IgD-negative memory B cell (primary cell): ENCODE measurements at regions not wholly inside any gene's neighbourhood (a gene's known extent, or its start where the extent isn't known, plus 50 kb on each side); places are given as distances from the start of the nearest gene placed in this dataset.

Experiments
- H3K27ac Mint-ChIP-seq, 3 donors: one replicate each; pipeline ENCODE4 v1.8.0; 2020 to 2022; ENCODE audit warnings: mild to moderate bottlenecking in 3 of 3, mixed read lengths in 3 of 3, moderate library complexity in 1 of 3
- H3K27me3 Mint-ChIP-seq: one replicate; pipeline ENCODE4 v1.8.0; 2021; ENCODE audit warnings: mixed read lengths
- H3K36me3 Mint-ChIP-seq: one replicate; pipeline ENCODE4 v1.8.0; 2020; ENCODE audit warnings: mild to moderate bottlenecking, mixed read lengths
- H3K4me1 Mint-ChIP-seq, 3 donors: one replicate each; pipeline ENCODE4 v1.8.0; 2020 to 2022; ENCODE audit warnings: mixed read lengths in 3 of 3, mild to moderate bottlenecking in 1 of 3
- H3K4me3 Mint-ChIP-seq, 4 donors: one replicate each; pipeline ENCODE4 v1.8.0; 2020 to 2022; ENCODE audit warnings: mild to moderate bottlenecking in 4 of 4, mixed read lengths in 4 of 4, moderate library complexity in 3 of 4
- H3K9me3 Mint-ChIP-seq, 3 donors: one replicate each; pipeline ENCODE4 v1.8.0; 2020 to 2021; ENCODE audit warnings: mixed read lengths in 3 of 3, mild to moderate bottlenecking in 1 of 3

DNA sequence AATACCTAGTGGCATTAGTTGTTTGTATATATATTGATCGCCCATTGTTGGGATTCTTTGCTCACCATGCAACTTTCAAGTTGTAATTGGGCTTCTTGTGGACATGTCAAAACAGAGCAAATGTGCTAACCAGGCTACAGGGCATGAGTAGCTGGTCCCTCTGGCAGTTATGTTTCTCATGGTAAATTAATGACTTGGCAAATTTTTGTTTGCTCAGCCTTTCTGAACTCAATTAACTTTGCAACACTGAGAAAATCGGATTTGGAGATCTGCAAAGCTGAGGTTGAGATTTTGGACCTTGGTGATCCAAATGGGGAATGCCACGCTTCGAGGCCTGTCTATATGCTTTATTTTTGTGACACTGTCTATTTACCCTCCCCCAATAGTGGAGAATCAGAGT lies 138.5 kb upstream of the PIRT start:
- Mint-ChIP-seq H3K27ac (no peak overlapping the region), H3K27me3 (no peaks in the 10 kb centered on the region), H3K36me3 (peaks cover 3% of the 10 kb centered on the region), H3K4me1 (peaks cover 0 to 3% (median 0%) of the 10 kb centered on the region in 3 donors), H3K9me3 (peaks cover 0 to 12% (median 2%) of the 10 kb centered on the region in 3 donors), H3K4me3 (no peak overlapping the region)

DNA sequence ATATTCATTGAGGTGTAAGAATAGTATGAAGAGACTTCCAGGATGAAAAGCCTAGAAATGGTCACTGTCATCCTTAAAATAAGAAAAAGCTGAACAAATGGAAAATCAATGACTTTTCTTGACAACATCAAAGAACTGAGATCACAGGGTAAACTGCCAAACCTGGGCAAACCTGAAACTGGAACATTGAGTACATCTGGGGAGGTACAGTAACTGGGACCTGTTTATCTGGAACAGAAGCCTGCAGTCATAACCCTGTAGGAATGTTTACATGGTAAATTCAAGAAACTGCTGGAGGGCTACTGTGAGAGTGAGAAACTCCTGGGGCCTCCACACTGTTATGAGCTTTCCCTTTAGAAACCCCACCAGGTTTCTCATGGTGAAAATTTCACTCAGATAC lies 130.1 kb upstream of the PIRT start:
- Mint-ChIP-seq H3K36me3 (peaks cover 2% of the 10 kb centered on the region), H3K27ac (no peak overlapping the region), H3K27me3 (no peaks in the 10 kb centered on the region), H3K9me3 (peaks cover 3 to 8% (median 4%) of the 10 kb centered on the region in 3 donors), H3K4me3 (no peak overlapping the region), H3K4me1 (no peaks in the 10 kb centered on the region)

DNA sequence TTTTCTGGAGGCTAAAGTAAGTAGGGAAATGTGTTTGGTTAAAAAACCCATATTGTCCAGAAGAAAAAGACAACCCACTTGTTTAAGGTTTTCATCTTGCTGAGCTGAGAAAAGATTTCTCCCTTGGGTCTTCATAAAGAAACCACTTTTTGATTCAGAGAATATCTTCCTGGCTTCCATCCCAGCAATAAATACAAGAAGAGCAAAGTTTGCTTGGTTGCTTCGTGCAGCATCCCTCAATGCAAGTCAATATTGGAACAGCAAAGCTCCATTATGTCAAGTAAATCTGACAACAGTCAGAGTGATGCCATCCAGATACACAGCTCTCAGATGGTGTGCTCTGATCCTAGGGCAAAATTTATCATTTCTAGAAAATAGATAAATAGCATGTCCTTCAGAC lies 118.9 kb upstream of the PIRT start:
- no peaks in the 10 kb centered on the region for H3K4me1 Mint-ChIP-seq
- peaks cover 0 to 3% (median under 1%) of the 10 kb centered on the region in 3 donors for H3K9me3 Mint-ChIP-seq
- H3K36me3 Mint-ChIP-seq, result no peaks in the 10 kb centered on the region
- peaks cover 2% of the 10 kb centered on the region for H3K27me3 Mint-ChIP-seq
- no peak overlapping the region for H3K4me3 Mint-ChIP-seq
- no peak overlapping the region for H3K27ac Mint-ChIP-seq

DNA sequence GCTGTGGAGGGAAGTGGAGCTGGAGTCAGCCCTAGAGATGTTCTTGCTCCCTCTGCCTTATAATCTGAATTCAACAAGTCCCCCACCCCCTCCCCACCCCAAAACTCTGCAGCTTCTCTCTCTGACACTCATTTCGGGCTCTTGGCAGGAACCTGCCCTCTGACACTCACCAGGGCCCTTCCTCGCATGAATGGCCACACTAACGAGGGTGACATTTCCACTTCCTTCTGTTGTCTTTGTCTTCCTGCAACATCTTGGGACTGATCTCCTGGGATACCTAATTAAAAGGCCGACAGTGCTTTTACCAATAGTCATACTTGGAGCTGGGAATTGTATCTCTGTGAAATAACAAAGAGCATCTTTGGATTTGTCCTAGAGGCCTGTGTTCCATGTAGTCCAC lies 106.9 kb upstream of the PIRT start:
- H3K4me3 Mint-ChIP-seq, result no peak overlapping the region
- no peaks in the 10 kb centered on the region for H3K4me1 Mint-ChIP-seq
- no peak overlapping the region for H3K27ac Mint-ChIP-seq
- no peaks in the 10 kb centered on the region for H3K36me3 Mint-ChIP-seq
- H3K27me3 Mint-ChIP-seq, result no peaks in the 10 kb centered on the region
- H3K9me3 Mint-ChIP-seq, result peaks cover 0 to 6% (median 3%) of the 10 kb centered on the region in 3 donors

DNA sequence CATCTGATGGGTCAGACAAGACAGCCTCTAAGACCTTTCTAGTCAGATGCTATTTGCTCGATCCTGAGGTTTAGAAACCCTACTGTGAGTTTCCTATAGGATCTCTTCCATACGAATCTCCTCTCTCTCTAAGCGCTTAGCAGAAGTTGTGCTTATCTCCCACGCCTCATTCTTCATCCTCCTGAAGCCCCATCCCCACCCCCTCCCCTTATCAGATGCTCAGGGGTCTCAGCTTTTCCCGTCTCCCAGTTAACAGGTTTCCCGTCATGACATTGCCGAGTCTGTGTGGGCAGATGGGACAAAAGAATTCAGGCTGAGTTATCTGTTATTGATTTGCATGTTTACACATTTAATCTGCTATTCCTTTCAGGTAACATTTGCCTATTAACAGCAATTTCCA lies 99.0 kb upstream of the PIRT start:
- Mint-ChIP-seq H3K27me3 (peaks cover 2% of the 10 kb centered on the region), H3K4me1 (no peaks in the 10 kb centered on the region), H3K36me3 (no peaks in the 10 kb centered on the region), H3K9me3 (peaks cover 3 to 8% (median 5%) of the 10 kb centered on the region in 3 donors), H3K27ac (no peak overlapping the region), H3K4me3 (peak overlapping the region in 1 of 4 donors; percentile 28)

DNA sequence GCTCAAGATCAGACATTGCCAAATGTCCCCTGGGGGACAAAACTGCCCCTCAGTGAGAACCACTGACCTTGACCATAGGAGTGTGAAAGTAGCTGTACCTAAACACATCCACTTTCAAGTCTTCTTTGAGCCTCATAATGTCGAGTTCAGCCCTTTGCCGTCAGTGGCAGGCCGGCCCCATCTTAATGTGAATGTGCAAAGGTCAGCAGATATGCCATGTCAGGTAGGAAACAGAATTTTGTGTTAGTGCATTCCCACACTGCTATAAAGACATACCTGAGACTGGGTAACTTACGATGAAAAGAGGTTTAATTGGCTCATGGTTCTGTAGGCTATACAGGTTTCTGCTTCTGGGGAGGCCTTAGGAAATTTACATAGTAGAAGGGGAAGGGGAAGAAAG lies 95.1 kb upstream of the PIRT start:
- Mint-ChIP-seq H3K4me3 (no peak overlapping the region), H3K4me1 (no peaks in the 10 kb centered on the region), H3K27ac (no peak overlapping the region), H3K36me3 (no peaks in the 10 kb centered on the region), H3K9me3 (peaks cover 0 to 9% (median 5%) of the 10 kb centered on the region in 3 donors), H3K27me3 (peaks cover 2% of the 10 kb centered on the region)

DNA sequence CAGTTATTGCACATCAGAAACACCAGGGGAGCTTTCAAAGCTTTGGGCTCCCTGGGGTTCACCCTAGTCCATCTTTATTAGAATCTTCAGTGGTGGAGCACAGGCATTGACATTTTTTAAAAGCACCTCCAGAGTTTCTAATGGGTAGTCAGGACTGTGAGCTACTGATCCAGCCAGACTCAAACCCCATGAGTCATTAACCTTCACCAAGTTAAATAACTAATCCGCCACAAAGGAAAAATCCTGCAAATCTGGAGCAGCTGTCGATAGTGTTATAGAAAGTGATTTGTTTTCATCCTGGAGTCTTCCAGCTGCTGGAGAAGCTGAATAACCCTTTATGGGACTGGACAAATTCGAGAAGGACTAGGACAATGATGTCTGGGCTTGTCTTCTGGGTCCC lies 93.2 kb upstream of the PIRT start:
- Mint-ChIP-seq H3K4me3 (no peak overlapping the region), H3K27me3 (peaks cover 2% of the 10 kb centered on the region), H3K9me3 (peaks cover 0 to 11% (median 3%) of the 10 kb centered on the region in 3 donors), H3K27ac (no peak overlapping the region), H3K36me3 (no peaks in the 10 kb centered on the region), H3K4me1 (no peaks in the 10 kb centered on the region)

DNA sequence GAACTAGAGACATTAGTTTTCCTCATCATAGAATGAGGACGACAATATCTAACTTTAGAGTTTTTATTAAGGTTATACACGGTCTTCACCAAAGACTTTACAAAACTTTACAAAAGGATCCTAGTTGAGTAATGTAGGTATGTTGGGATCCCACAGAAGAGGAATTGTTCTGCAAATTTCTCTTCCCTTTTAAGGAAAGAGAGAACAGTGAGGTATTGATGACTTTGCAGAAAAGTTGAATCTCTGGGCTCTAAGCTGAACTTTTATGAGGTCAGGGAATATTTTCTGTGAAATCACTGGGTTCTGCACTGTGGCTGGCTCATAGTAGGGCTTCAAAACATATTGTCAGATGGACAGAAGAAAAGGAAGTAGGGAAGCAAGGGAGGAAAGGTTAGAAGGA lies 89.8 kb upstream of the PIRT start:
- Mint-ChIP-seq H3K27me3 (no peaks in the 10 kb centered on the region), H3K9me3 (peaks cover 3 to 8% (median 5%) of the 10 kb centered on the region in 3 donors), H3K4me1 (peaks cover 0 to 2% (median 0%) of the 10 kb centered on the region in 3 donors), H3K27ac (no peak overlapping the region), H3K36me3 (no peaks in the 10 kb centered on the region), H3K4me3 (no peak overlapping the region)

DNA sequence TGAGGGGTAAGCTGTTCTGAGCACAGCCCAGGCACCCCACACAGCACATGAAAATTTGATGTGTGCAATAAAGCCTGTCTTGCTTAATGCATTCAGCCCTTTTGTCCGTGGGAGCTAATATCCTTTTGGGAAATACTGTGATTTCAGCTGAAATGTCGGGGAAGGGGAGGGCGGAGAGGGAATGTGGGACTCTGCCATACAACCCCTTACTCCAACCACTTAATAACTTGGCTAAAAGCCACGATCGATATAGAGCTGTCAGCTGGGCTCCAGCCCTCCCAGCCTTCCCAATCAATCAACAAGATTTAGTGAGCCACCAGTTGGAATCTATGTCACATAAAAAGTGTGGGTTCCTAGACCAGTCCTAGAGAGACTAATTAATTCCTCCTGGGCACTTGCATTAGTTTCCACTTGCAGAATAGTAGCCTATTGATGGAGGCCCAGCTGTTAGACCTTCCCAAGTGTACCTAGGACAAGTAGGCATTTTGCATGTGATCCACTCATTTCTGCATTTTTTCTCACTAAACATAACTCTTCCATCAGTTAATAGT lies 82.7 kb upstream of the PIRT start:
- Mint-ChIP-seq H3K27ac (no peak overlapping the region), H3K9me3 (peaks cover 0 to 5% (median 3%) of the 10 kb centered on the region in 3 donors), H3K27me3 (no peaks in the 10 kb centered on the region)

DNA sequence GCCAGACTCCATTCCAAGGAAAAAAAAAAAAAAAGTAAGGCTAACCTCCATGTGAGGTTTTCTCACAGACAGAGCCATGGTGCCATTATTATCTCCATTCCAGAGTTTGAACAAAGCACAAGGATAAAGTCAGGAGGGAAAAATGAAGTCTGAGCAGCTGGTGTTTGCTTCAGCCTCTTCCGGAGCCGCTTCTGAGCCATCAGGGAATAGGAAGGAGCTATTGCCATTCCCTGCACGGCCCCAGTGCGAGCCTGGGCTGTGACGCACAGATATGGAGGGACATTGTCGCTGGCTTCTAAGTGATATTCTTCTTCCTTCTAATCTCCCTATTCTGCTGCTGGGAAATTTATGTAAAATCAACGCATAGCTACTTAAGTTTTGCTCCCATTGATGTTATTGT lies 69.5 kb upstream of the PIRT start:
- H3K36me3 Mint-ChIP-seq, result no peaks in the 10 kb centered on the region
- no peaks in the 10 kb centered on the region for H3K27me3 Mint-ChIP-seq
- peaks cover 1 to 7% (median 5%) of the 10 kb centered on the region in 3 donors for H3K9me3 Mint-ChIP-seq
- H3K27ac Mint-ChIP-seq, result peak overlapping the region in 1 of 3 donors; percentile 47
- no peak overlapping the region for H3K4me3 Mint-ChIP-seq
- no peaks in the 10 kb centered on the region for H3K4me1 Mint-ChIP-seq

More for the DNA sequence above, 82.7 kb upstream of the PIRT start:
- Mint-ChIP-seq H3K36me3 (no peaks in the 10 kb centered on the region), H3K4me1 (peaks cover 0 to 2% (median 0%) of the 10 kb centered on the region in 3 donors), H3K4me3 (no peak overlapping the region)

DNA sequence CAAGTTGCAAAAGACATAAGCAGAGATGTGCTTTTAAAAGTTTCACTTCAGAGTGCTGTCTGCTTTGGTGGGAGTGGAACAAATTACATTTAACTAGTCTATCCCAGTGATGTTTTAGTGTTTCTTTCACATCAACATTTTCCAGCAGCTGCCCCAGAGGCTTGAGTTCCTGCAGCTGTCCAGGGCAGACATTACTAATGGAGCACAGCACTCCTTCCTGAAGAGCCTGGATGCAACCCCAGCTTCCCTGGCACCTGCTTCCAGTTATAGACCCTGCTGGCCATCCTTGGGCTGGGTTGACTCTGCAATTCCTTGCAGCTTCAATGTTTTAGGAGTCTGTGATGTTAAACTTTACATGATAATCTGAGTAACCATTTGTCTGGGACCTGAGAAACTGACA lies 61.4 kb upstream of the PIRT start:
- Mint-ChIP-seq H3K4me3 (no peak overlapping the region), H3K9me3 (peaks cover 0 to 1% (median 0%) of the 10 kb centered on the region in 3 donors), H3K27ac (no peak overlapping the region)

DNA sequence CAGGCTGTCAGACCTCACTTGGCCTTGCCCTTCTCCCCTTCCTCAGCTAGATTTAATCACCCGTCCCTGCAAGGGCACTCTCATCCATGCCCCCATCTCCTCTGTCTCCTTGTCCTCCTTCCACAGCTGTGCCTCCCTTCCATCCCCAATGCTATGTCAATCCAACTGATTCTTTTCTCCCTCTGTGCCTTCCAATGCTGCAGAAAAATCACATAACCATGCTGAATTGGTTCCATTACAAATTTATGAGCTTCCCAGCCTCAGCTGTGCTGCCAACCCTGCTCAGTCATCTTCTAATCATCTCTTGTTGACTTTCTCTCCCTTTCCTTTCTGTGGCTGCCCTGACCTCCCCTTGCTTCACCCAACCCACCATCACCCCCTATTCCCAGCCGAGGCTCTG lies 56.3 kb upstream of the PIRT start:
- peaks cover 3% of the 10 kb centered on the region for H3K27me3 Mint-ChIP-seq
- peaks cover under 1 to 4% (median 2%) of the 10 kb centered on the region in 3 donors for H3K9me3 Mint-ChIP-seq

More for the DNA sequence above, 61.4 kb upstream of the PIRT start:
- Mint-ChIP-seq H3K36me3 (no peaks in the 10 kb centered on the region), H3K4me1 (peaks cover 0 to 2% (median 0%) of the 10 kb centered on the region in 3 donors), H3K27me3 (no peaks in the 10 kb centered on the region)

DNA sequence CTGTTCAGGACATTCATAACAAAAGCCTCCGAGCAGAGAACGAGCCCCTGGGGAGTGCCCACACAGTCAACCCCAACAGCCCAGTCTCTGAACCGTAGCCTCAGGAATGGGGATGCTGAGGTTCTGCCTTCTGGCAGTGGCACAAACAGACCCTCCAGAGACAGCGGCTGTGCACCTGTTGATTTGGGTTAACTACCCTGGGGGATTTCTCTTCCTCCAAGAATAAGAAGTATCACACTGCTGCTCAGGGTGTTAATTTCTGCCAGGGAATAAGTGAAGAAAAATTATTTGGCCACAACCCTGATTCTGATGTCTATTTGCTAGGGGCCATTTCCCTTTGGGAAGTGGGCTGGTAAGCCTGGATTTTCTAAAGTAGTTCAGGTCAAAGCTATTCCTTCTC lies 51.0 kb upstream of the PIRT start:
- Mint-ChIP-seq H3K4me1 (no peaks in the 10 kb centered on the region), H3K9me3 (peaks cover 3 to 8% (median 7%) of the 10 kb centered on the region in 3 donors), H3K36me3 (peaks cover 2% of the 10 kb centered on the region), H3K27ac (no peak overlapping the region), H3K27me3 (peaks cover 3% of the 10 kb centered on the region), H3K4me3 (no peak overlapping the region)

More for the DNA sequence above, 56.3 kb upstream of the PIRT start:
- Mint-ChIP-seq H3K27ac (no peak overlapping the region), H3K36me3 (peaks cover under 1% of the 10 kb centered on the region), H3K4me3 (no peak overlapping the region), H3K4me1 (no peaks in the 10 kb centered on the region)
